HCT116 (cell line): ENCODE measurements at regions not wholly inside any gene's neighbourhood (a gene's known extent, or its start where the extent isn't known, plus 50 kb on each side); places are given as distances from the start of the nearest gene placed in this dataset.

Experiments used
- ATAC-seq: fragments of 200-7000 bp; cut with Tn5 transposase; 2 replicates; pipeline ENCODE4 v1.9.1; 2020; ENCODE audit warnings: mild to moderate bottlenecking, moderate library complexity
- BruUV-seq: library from RNA; stranded (reverse); fragments of 400-500 nt; replicated peaks from 2 replicates; lab custom pipeline; 2021; lab: Mats Ljungman, UMichigan
- CTCF ChIA-PET: fragments of 300-600 bp; sonication (Branson Sonifier 250); formaldehyde crosslinking; loops from one replicate; lab custom pipeline; 2021; ENCODE audit warnings: antibody characterized with exemption; lab: Charles Lee
- POLR2A ChIA-PET: fragments of 300-600, 350-600 bp; sonication (Branson Sonifier 250); formaldehyde crosslinking; loops from one replicate; lab custom pipeline; 2021; ENCODE audit warnings: antibody characterized with exemption; lab: Charles Lee
- RAD21 ChIA-PET, 2 experiments: fragments of 300-600 bp; sonication (Branson Sonifier 250); formaldehyde crosslinking; loops; one replicate each; lab custom pipeline; 2023; ENCODE audit warnings: low total read pairs in 2 of 2; ENCODE audit not compliant: uncharacterized antibody in 2 of 2, unreplicated experiment in 2 of 2, low non-redundant PET in 1 of 2; lab: Charles Lee
- DNase-seq: peaks from one replicate; pipeline ENCODE4 v3.0.0-alpha.2; 2010; ENCODE audit warnings: low read depth, low spot score
- H2AFZ ChIP-seq: fragments of 200-600 bp; shearing (Covaris generic), sonication (generic); 2 replicates; pipeline ENCODE4 v1.6.1; 2017; ENCODE audit warnings: low read depth, mixed run types, mixed read lengths, antibody characterized with exemption, low read length; ENCODE audit not compliant: poor library complexity, severe bottlenecking
- H3K27ac ChIP-seq: 2 replicates; pipeline ENCODE4 v1.5.1; 2012; ENCODE audit warnings: low read depth, low read length
- H3K27me3 ChIP-seq: fragments of 200-600 bp; sonication (generic); 2 replicates; pipeline ENCODE4 v1.6.1; 2016; ENCODE audit warnings: mixed run types, low read length, mixed read lengths; ENCODE audit not compliant: insufficient read depth
- H3K36me3 ChIP-seq, 2 experiments: fragments of 200-500 bp in 1 of 2; fragments of 200-600 bp in 1 of 2; sonication (Bioruptor generic) in 1 of 2; sonication (generic) in 1 of 2; 2 replicates each; pipeline versions ENCODE4 v1.5.1 to v1.6.1; 2014 to 2016; ENCODE audit warnings: low read length in 2 of 2, inconsistent platforms in 1 of 2, mixed read lengths in 1 of 2, mixed run types in 1 of 2; ENCODE audit not compliant: insufficient read depth in 2 of 2, control insufficient read depth in 1 of 2
- H3K4me1 ChIP-seq, 2 experiments: fragments of 200-600 bp in 1 of 2; sonication (generic) in 1 of 2; 2 replicates each; pipeline versions ENCODE4 v1.5.1 to v1.6.1; 2012 to 2017; ENCODE audit warnings: low read length in 2 of 2, inconsistent platforms in 1 of 2, mild to moderate bottlenecking in 1 of 2, mixed read lengths in 1 of 2, mixed run types in 1 of 2, moderate library complexity in 1 of 2; ENCODE audit not compliant: insufficient read depth in 2 of 2, control insufficient read depth in 1 of 2
- H3K4me2 ChIP-seq: fragments of 200-600 bp; sonication (generic); 2 replicates; pipeline ENCODE4 v1.6.1; 2017; ENCODE audit warnings: mixed run types, low read length, mixed read lengths
- H3K4me3 ChIP-seq, 2 experiments: fragments of 200-600 bp in 1 of 2; sonication (generic) in 1 of 2; replicated peaks in 1 of 2; 2 replicates each; pipeline ENCODE4 v1.5.1; 2011 to 2016; ENCODE audit warnings: low read length in 2 of 2, control low read depth in 1 of 2, low read depth in 1 of 2, mild to moderate bottlenecking in 1 of 2, mixed read lengths in 1 of 2, mixed run types in 1 of 2
- H3K79me2 ChIP-seq: fragments of 200-600 bp; sonication (generic); 2 replicates; pipeline ENCODE4 v1.6.1; 2017; ENCODE audit warnings: mild to moderate bottlenecking, mixed run types, low read length, moderate library complexity, mixed read lengths; ENCODE audit not compliant: insufficient read depth
- H3K9ac ChIP-seq: fragments of 200-600 bp; sonication (generic); 2 replicates; pipeline ENCODE4 v1.6.1; 2016; ENCODE audit warnings: low read length, mixed read lengths
- H3K9me2 ChIP-seq: fragments of 200-600 bp; sonication (generic), shearing (Covaris generic); 2 replicates; pipeline ENCODE4 v1.6.1; 2017; ENCODE audit warnings: mixed run types, mild to moderate bottlenecking, moderate library complexity; ENCODE audit not compliant: insufficient read depth
- H3K9me3 ChIP-seq, 2 experiments: fragments of 200-500 bp in 1 of 2; fragments of 200-600 bp in 1 of 2; sonication (Bioruptor generic) in 1 of 2; sonication (generic) in 1 of 2; 2 replicates each; pipeline ENCODE4 v1.6.1; 2014 to 2017; ENCODE audit warnings: low read length in 2 of 2, mixed read lengths in 2 of 2, inconsistent platforms in 1 of 2, low read depth in 1 of 2, mild to moderate bottlenecking in 1 of 2, mixed run types in 1 of 2, moderate library complexity in 1 of 2; ENCODE audit not compliant: control insufficient read depth in 1 of 2, insufficient read depth in 1 of 2
- H4K20me1 ChIP-seq: fragments of 200-600 bp; sonication (generic), shearing (Covaris generic); 2 replicates; pipeline ENCODE4 v1.6.1; 2017; ENCODE audit warnings: mixed run types, mild to moderate bottlenecking, moderate library complexity; ENCODE audit not compliant: insufficient read depth
- CBX3 ChIP-seq: IDR thresholded peaks from 2 replicates; pipeline ENCODE4 v1.6.1; 2012; ENCODE audit warnings: low read depth
- CEBPB ChIP-seq: IDR thresholded peaks from 2 replicates; pipeline ENCODE4 v1.6.1; 2012; ENCODE audit warnings: low read depth
- EGR1 ChIP-seq: IDR thresholded peaks from 2 replicates; pipeline ENCODE4 v1.6.1; 2012; ENCODE audit warnings: low read depth
- EZH2 ChIP-seq: fragments of 200-600 bp; sonication (generic); IDR thresholded peaks from 2 replicates; pipeline ENCODE4 v1.6.1; 2017; ENCODE audit warnings: antibody characterized with exemption, mixed run types
- EZH2phosphoT487 ChIP-seq: fragments of 200-600 bp; IDR thresholded peaks from 2 replicates; pipeline ENCODE4 v1.6.1; 2018; ENCODE audit warnings: antibody characterized with exemption, borderline replicate concordance
- FOSL1 ChIP-seq: IDR thresholded peaks from 2 replicates; pipeline ENCODE4 v1.6.1; 2012; ENCODE audit warnings: low read depth
- POLR2A ChIP-seq: IDR thresholded peaks from 2 replicates; pipeline ENCODE4 v1.7.0; 2011; ENCODE audit warnings: borderline replicate concordance; ENCODE audit not compliant: insufficient read depth, insufficient read length; ENCODE audit errors: extremely low read depth
- SIN3A ChIP-seq: IDR thresholded peaks from 2 replicates; pipeline ENCODE4 v1.6.1; 2012; ENCODE audit warnings: low read depth
- YY1 ChIP-seq: IDR thresholded peaks from 2 replicates; pipeline ENCODE4 v1.6.1; 2011; ENCODE audit warnings: low read length, low read depth, moderate library complexity, mild to moderate bottlenecking; ENCODE audit not compliant: insufficient replicate concordance; ENCODE audit errors: extremely low read depth
- ZNF274 ChIP-seq: fragments of 200-500 bp; sonication (Bioruptor generic); IDR thresholded peaks from 2 replicates; pipeline ENCODE4 v1.6.1; 2014; ENCODE audit warnings: mild to moderate bottlenecking, low read depth, low read length, inconsistent platforms
- intact Hi-C: fragments of 100-400 bp; cut with micrococcal nuclease; formaldehyde crosslinking; loops from 2 replicates; pipeline ENCODE4 v1.10.0; 2022
- TF ChIP-seq, protein P1 (sequence below), 3 experiments: fragments of 200-600 bp in 1 of 3; sonication (generic) in 1 of 3; IDR thresholded peaks in 2 of 3; conservative IDR thresholded peaks in 1 of 3; 2 replicates each; pipeline ENCODE4 v1.5.1; 2012 to 2017; ENCODE audit warnings: low read depth in 2 of 3, low read length in 2 of 3, antibody characterized with exemption in 1 of 3, borderline replicate concordance in 1 of 3, control low read depth in 1 of 3, mild to moderate bottlenecking in 1 of 3, mixed read lengths in 1 of 3, mixed run types in 1 of 3, moderate library complexity in 1 of 3; ENCODE audit not compliant: insufficient read depth in 1 of 3
- TF ChIP-seq, protein P2 (sequence below): IDR thresholded peaks from 2 replicates; pipeline ENCODE4 v1.6.1; 2011; ENCODE audit warnings: mild to moderate bottlenecking, low read length, moderate library complexity; ENCODE audit not compliant: insufficient replicate concordance; ENCODE audit errors: extremely low read depth
- TF ChIP-seq, protein P3 (sequence below): IDR thresholded peaks from 2 replicates; pipeline ENCODE4 v1.6.1; 2012; ENCODE audit warnings: low read depth
- TF ChIP-seq, protein P4 (sequence below): IDR thresholded peaks from 2 replicates; pipeline ENCODE4 v1.6.1; 2012

DNA sequence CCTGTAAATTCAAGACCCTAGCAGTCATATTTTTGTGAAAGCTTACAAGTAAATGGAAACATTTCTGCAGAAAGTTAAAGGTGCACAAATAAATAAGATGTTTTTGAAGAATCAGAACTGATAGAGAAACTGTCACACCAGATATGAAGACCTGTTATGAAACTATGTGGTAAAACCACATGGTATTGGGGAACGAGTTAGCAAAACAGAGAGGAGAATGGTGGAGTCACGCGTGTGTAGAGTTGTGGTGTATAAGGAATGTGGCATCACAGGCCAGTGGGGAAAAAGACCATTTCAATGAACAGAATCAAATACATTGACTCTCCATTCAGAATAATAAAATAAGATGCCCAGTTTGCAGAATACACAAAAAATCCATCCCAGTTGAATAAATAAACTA lies 477.2 kb downstream of the ICE1 start (continued):
- no peak for TF ChIP-seq YY1
- no peak for TF ChIP-seq ZNF274
- TF ChIP-seq, protein P1, sequence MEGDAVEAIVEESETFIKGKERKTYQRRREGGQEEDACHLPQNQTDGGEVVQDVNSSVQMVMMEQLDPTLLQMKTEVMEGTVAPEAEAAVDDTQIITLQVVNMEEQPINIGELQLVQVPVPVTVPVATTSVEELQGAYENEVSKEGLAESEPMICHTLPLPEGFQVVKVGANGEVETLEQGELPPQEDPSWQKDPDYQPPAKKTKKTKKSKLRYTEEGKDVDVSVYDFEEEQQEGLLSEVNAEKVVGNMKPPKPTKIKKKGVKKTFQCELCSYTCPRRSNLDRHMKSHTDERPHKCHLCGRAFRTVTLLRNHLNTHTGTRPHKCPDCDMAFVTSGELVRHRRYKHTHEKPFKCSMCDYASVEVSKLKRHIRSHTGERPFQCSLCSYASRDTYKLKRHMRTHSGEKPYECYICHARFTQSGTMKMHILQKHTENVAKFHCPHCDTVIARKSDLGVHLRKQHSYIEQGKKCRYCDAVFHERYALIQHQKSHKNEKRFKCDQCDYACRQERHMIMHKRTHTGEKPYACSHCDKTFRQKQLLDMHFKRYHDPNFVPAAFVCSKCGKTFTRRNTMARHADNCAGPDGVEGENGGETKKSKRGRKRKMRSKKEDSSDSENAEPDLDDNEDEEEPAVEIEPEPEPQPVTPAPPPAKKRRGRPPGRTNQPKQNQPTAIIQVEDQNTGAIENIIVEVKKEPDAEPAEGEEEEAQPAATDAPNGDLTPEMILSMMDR (IDR thresholded peaks at IDR 0.05 in 2 of 3, conservative IDR thresholded peaks at IDR 0.05 in 1 of 3; ENCODE audit: borderline replicate concordance in 1 of 3, insufficient read depth in 1 of 3, low read depth in 2 of 3, low read length in 2 of 3), result no peak
- no peak for TF ChIP-seq SIN3A
- TF ChIP-seq EGR1, result no peak
- no peak for TF ChIP-seq EZH2phosphoT487

DNA sequence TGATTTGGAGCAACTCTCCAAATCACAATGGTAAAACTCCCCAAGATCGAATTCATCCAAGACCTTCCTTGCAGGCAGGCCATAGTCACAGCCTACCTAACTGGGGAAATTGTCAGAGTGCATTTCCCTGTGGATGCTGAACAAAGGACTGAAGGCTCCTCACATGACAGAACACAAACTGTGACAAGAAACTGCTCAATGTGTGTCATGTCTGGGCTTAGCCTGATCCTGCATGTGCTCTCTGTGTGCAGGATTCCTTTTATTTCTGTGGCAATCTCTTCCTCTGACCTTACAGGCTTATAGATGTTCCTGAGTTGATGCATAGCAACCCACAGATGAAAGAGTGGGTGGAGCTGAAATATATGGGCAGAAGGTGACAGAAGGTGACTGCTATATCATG lies 465.8 kb downstream of the ICE1 start:
- Histone ChIP-seq H3K4me3 (no peak overlapping the region), H3K36me3 (no peaks in the 10 kb centered on the region), H2AFZ (no peak overlapping the region), H3K27ac (no peak overlapping the region), H3K9me2 (no peaks in the 10 kb centered on the region), H3K9me3 (no peaks in the 10 kb centered on the region), H3K79me2 (no peaks in the 10 kb centered on the region), H3K4me2 (no peak overlapping the region), H4K20me1 (no peaks in the 10 kb centered on the region), H3K9ac (no peak overlapping the region), H3K4me1 (no peaks in the 10 kb centered on the region), H3K27me3 (no peaks in the 10 kb centered on the region)
- ChIA-PET CTCF (no interaction called here), POLR2A (no interaction called here), RAD21 (no interaction called here)
- no peak for ATAC-seq
- no peak for DNase-seq
- no TSS peak for BruUV-seq
- intact Hi-C loops, result no loop called here
- TF ChIP-seq FOSL1, result no peak
- TF ChIP-seq, protein P1 (IDR thresholded peaks at IDR 0.05 in 2 of 3, conservative IDR thresholded peaks at IDR 0.05 in 1 of 3; ENCODE audit: borderline replicate concordance in 1 of 3, insufficient read depth in 1 of 3, low read depth in 2 of 3, low read length in 2 of 3), result no peak
- no peak for TF ChIP-seq EGR1
- no peak for TF ChIP-seq POLR2A
- no peak for TF ChIP-seq YY1
- no peak for TF ChIP-seq CBX3
- no peak for TF ChIP-seq ZNF274
- TF ChIP-seq CEBPB, result no peak
- TF ChIP-seq, protein P2, sequence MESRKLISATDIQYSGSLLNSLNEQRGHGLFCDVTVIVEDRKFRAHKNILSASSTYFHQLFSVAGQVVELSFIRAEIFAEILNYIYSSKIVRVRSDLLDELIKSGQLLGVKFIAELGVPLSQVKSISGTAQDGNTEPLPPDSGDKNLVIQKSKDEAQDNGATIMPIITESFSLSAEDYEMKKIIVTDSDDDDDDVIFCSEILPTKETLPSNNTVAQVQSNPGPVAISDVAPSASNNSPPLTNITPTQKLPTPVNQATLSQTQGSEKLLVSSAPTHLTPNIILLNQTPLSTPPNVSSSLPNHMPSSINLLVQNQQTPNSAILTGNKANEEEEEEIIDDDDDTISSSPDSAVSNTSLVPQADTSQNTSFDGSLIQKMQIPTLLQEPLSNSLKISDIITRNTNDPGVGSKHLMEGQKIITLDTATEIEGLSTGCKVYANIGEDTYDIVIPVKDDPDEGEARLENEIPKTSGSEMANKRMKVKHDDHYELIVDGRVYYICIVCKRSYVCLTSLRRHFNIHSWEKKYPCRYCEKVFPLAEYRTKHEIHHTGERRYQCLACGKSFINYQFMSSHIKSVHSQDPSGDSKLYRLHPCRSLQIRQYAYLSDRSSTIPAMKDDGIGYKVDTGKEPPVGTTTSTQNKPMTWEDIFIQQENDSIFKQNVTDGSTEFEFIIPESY, result no peak
- TF ChIP-seq EZH2phosphoT487, result no peak
- TF ChIP-seq, protein P3, sequence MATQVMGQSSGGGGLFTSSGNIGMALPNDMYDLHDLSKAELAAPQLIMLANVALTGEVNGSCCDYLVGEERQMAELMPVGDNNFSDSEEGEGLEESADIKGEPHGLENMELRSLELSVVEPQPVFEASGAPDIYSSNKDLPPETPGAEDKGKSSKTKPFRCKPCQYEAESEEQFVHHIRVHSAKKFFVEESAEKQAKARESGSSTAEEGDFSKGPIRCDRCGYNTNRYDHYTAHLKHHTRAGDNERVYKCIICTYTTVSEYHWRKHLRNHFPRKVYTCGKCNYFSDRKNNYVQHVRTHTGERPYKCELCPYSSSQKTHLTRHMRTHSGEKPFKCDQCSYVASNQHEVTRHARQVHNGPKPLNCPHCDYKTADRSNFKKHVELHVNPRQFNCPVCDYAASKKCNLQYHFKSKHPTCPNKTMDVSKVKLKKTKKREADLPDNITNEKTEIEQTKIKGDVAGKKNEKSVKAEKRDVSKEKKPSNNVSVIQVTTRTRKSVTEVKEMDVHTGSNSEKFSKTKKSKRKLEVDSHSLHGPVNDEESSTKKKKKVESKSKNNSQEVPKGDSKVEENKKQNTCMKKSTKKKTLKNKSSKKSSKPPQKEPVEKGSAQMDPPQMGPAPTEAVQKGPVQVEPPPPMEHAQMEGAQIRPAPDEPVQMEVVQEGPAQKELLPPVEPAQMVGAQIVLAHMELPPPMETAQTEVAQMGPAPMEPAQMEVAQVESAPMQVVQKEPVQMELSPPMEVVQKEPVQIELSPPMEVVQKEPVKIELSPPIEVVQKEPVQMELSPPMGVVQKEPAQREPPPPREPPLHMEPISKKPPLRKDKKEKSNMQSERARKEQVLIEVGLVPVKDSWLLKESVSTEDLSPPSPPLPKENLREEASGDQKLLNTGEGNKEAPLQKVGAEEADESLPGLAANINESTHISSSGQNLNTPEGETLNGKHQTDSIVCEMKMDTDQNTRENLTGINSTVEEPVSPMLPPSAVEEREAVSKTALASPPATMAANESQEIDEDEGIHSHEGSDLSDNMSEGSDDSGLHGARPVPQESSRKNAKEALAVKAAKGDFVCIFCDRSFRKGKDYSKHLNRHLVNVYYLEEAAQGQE, result no peak
- TF ChIP-seq, protein P4, sequence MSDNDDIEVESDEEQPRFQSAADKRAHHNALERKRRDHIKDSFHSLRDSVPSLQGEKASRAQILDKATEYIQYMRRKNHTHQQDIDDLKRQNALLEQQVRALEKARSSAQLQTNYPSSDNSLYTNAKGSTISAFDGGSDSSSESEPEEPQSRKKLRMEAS, result no peak
- no peak for TF ChIP-seq EZH2
